AG04449 (cell line): ENCODE measurements at regions not wholly inside any gene's neighbourhood (a gene's known extent, or its start where the extent isn't known, plus 50 kb on each side); places are given as distances from the start of the nearest gene placed in this dataset.

Experiments
- CTCF ChIA-PET: fragments of 350-600 bp; formaldehyde crosslinking; extraction: SDS; loops from one replicate; lab custom pipeline; 2021; ENCODE audit warnings: antibody characterized with exemption; lab: Yijun Ruan, JAX
- POLR2A ChIA-PET: fragments of 400-600, 350-600 bp; formaldehyde crosslinking; extraction: SDS; loops from one replicate; lab custom pipeline; 2020; ENCODE audit warnings: antibody characterized with exemption, inconsistent platforms; lab: Yijun Ruan, JAX
- DNase-seq: peaks from one replicate; pipeline ENCODE4 v3.0.0-alpha.2; 2010; ENCODE audit warnings: low read depth, low spot score
- H3K4me3 ChIP-seq: 2 replicates; pipeline ENCODE4 v1.5.1; 2011; ENCODE audit warnings: low read depth, mild to moderate bottlenecking, control low read depth, low read length
- CTCF ChIP-seq: IDR thresholded peaks from one replicate; pipeline ENCODE4 v1.5.1; 2011; ENCODE audit warnings: mild to moderate bottlenecking, moderate library complexity, low read length, control low read depth, inconsistent platforms; ENCODE audit not compliant: insufficient read depth; ENCODE audit errors: missing control alignments

GRCh38 chr6:8336406-8337057 lies 98.8 kb downstream of the SLC35B3 start:
- ChIA-PET POLR2A (no interaction called here), CTCF (no interaction called here)
- no peak overlapping the region for H3K4me3 ChIP-seq
- DNase-seq: no peak
- TF ChIP-seq CTCF: no peak

DNA sequence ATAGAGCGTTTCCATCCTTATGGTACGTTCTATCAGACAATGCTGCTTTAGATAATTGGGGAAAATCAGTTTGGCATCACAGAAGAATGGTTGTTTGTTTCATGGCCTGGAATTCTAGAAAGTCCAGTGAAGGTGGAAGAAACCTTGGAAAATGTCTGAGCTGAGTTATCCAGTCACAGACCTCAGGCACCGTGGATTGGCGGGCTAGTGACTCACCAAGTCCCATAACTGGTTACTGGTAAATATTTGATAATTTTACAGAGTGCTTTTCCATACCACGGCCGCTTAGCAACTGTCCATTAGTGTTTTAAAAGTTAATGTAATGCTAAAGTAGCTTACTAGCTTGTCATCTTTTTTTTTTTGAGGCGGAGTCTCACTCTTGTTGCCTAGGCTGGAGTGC lies 99.4 kb downstream of the SLC35B3 start:
- CTCF ChIA-PET: no interaction called here
- POLR2A ChIA-PET: no interaction called here

GRCh38 chr6:8335381-8335780 lies 100.0 kb downstream of the SLC35B3 start:
- ChIA-PET CTCF (no interaction called here), POLR2A (no interaction called here)
- TF ChIP-seq CTCF: no peak
- DNase-seq: no peak
- H3K4me3 ChIP-seq: no peak overlapping the region

More for the DNA sequence above, 99.4 kb downstream of the SLC35B3 start:
- no peak overlapping the region for H3K4me3 ChIP-seq
- TF ChIP-seq CTCF: no peak
- DNase-seq: no peak

DNA sequence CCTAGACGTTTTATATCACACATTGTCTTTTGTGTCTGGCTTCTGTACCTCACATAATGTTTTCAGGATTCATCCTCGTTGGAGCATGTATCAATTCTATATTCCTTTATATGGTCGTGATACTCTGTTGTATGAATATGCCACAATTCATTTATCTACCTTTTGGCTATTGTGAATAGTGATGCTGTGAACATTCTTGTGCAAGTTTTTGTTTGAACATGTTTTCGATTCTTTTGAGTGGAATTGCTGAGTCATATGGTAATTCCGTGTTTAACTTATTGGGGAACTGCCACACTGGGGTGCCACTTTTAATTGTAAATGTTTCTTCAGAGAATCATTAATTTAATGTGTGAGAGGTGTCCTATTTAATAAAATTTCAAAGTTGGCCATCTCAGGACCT lies 101.2 kb downstream of the SLC35B3 start:
- no peak overlapping the region for H3K4me3 ChIP-seq
- TF ChIP-seq CTCF: no peak
- no peak for DNase-seq
- CTCF ChIA-PET: no interaction called here
- POLR2A ChIA-PET: no interaction called here

GRCh38 chr6:8329562-8329961 lies 105.8 kb downstream of the SLC35B3 start:
- no peak overlapping the region for H3K4me3 ChIP-seq
- ChIA-PET CTCF (no interaction called here), POLR2A (no interaction called here)
- TF ChIP-seq CTCF: no peak
- no peak for DNase-seq

GRCh38 chr6:8325743-8326142 lies 109.6 kb downstream of the SLC35B3 start:
- no peak overlapping the region for H3K4me3 ChIP-seq
- CTCF ChIA-PET: no interaction called here
- no peak for DNase-seq
- POLR2A ChIA-PET: no interaction called here
- TF ChIP-seq CTCF: no peak
